ENCODE measurements at regions not wholly inside any gene's neighbourhood (a gene's known extent, or its start where the extent isn't known, plus 50 kb on each side); places are given as distances from the start of the nearest gene placed in this dataset.

GRCh38 chr13:95480791-95481780, 71.4 kb upstream of the CLDN10 start:
- TF ChIP-seq EZH2 (IDR thresholded peaks at IDR 0.05; ENCODE audit: insufficient read depth, low read length) (no peak), CTCF (IDR thresholded peaks at IDR 0.05; ENCODE audit: insufficient read depth, low read depth, low read length) (no peak)
